GM19324 (cell line): ENCODE measurements at regions not wholly inside any gene's neighbourhood (a gene's known extent, or its start where the extent isn't known, plus 50 kb on each side); places are given as distances from the start of the nearest gene placed in this dataset.
"Not testable (repeated sequence)": the region's sequence is repeated elsewhere in the genome, so short reads cannot be mapped to it uniquely, and the experiment has no call there.

Experiments
- ATAC-seq: cut with Tn5 transposase; IDR thresholded peaks from one replicate; pipeline ENCODE4 v1.9.1; 2021; ENCODE audit warnings: mild to moderate bottlenecking, moderate library complexity; ENCODE audit not compliant: unreplicated experiment, low FRiP score

DNA sequence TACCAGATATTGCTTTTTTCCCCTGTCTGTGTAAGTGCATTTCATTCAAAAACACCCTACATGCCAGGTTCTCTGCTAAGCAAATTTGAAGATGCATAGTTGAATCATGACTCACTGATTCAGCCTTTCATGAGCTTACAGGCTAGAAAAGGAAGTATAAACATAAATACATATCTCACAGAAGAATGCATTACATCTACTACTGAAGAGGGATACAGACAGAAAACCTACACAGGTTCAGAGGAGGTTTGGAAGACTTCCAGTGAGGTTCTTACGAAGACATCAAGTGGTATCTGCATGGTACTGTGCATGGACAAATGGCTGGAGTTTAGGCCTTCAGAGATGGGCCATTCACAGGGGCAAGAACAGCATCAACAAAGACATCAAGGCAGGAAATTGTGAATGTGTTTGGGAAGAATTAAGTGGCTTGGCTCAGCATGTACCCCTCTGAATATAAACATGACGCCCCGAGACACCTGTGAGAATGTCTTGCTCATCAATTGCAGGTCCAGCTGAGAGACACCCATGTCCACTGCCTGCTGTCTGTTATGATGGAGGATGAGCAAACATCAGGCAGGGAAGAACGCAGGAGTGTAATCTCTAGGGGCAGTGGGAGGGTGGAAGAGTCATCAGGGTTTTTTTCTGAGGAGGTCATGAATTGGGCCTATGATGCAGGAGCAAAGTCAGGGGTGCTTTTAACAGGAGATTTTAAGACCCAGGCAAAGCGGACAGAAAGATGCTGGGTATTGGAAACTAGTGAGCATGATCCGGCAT lies 105.1 kb upstream of the GALNT15 start:
- no peak for ATAC-seq

DNA sequence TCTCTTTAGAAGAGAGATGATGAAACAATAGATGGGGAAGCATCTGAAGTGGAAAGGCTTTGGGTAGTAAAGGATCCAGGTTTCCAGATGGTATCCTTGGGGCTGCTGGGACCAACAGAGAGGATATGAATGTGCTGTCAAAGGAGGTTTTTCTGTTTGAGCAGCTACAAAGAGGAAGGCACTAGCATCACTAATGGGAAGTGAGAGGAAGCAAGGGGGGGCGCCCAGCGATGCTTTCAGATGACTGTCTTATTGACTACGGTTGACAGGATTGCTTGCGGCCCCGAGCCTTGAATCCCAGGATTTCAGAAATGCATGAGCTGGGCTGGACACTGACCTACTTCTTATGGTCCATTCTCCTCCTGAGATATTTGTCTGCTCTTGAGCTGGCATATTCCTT lies 103.8 kb upstream of the GALNT15 start:
- no peak for ATAC-seq

DNA sequence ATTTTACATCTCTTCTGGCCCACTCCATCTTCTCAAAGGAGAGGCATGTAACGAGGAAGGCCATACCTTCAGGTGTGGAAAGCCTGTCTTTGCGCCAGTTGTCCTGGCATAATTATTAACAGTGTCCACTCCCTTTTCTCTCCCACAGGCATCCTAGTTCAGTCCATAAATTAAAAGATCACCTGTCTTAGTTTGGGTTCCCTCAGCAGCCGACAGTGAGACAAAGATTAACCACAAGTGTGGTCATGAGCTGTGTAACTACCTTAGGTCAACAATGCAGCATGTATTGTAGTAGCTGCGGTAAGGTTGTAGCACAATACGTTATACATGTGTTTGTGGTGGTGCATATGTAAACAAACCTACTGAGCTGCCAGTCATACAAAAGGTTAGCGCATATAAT lies 103.3 kb upstream of the GALNT15 start:
- no peak for ATAC-seq

DNA sequence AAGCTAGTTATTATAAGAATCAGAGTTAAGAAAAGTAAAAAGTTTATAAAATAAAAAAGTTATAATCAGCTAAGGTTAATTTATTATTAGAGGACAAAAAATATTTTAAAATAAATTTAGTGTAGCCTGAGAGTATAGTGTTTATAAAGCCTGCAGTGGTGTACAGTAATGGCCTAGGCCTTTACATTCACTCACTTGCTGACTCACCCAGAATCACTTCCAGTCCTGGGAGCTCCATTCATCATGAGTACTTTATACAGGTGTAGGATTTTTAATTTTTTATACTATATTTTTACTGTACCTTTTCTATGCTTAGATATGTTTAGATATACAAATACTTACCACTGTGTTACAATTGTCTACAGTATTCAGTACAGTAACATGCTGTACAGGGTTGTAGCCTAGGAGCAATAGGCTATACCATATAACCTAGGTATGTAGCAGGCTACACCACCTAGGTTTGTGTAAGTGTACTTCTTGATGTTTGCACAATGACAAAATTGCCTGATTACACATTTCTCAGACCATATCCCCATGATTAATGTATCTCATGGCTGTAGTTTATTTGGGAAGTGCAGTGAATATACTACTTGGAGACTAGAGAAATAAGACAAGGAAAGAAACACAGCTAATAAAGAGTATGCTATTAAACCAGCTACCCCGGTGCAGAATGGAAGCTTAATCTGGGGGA lies 101.9 kb upstream of the GALNT15 start:
- no peak for ATAC-seq

DNA sequence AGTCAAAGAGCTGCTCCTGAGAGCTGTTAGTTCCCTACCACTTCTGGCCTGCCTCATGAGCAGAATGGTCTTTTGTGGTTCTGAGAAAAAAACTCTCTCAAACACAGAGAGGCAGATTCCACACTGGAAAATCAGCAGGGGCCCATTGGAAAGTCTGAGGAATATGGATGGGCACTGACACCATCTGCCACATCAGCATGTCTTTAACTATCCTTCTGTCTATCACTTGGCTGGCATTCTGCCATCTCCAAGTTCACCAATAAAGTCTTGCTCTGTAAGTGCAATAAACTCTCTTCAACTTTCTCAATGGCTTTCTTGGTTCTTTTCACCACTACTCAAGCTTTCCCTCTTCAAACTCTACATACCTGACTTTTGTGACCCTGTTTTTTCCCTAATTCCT lies 101.3 kb upstream of the GALNT15 start:
- no peak for ATAC-seq

DNA sequence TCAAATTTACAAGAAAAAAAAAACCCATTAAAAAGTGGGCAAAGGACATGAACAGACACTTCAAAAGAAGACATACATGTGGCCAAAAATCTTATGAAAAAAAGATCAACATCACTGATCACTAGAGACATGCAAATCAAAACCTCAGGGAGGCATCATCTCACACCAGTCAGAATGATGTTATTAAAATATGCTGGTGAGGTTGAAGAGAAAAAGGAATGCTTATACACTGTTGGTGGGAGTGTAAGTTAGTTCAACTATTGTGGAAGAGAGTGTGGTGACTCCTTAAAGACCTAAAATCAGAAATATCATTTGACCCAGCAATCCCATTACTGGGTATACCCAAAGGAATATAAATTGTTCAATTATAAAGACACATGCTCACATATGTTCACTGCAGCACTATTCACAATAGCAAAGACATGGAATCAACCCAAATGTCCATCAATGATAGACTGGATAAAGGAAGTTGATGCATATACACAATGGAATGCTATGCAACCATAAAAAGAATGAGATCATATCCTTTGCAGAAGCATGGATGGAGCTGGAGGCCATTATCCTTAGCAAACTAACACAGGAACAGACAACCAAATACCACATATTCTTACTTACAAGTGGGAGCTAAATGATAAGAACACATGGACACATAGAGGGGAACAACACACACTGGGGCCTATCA lies 100.3 kb upstream of the GALNT15 start:
- ATAC-seq = not testable (repeated sequence)

DNA sequence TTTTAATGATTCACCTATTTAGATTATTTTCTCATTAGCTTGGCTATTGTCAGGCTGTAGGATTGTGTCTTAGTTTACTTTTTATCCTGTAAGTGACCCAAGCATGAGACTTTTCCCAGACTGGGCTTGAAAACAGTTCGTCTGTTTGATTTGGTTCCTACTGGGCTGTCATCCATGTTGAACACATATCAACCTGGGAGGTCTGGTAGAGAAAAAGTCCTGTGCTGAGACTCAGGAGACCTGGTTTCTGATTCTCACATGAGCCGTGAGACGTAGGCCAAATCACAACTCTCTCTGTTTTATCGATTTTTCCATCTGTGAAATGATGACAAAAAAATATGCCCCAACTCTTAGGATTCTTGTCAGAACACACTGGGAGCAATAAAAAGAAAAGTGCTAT lies 98.8 kb upstream of the GALNT15 start:
- no peak for ATAC-seq

DNA sequence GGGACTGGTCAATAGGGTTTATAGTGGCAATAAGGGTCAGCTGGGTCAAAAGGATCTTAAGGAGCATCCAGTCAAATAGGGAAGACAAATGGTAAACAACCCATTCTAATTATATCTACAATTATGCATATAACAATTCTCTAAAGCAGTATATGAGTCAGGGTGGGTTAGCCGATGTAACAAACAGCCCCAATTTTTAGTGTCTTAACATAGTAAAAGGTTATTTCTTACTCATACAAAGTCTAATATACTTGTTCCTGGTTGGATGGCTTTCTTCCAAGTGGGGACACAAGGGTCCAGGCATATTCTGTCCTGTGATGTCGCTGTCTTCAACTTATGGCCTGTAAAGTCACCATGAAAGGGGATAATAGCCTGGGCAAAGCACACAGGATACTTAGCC lies 97.9 kb upstream of the GALNT15 start:
- ATAC-seq = no peak

DNA sequence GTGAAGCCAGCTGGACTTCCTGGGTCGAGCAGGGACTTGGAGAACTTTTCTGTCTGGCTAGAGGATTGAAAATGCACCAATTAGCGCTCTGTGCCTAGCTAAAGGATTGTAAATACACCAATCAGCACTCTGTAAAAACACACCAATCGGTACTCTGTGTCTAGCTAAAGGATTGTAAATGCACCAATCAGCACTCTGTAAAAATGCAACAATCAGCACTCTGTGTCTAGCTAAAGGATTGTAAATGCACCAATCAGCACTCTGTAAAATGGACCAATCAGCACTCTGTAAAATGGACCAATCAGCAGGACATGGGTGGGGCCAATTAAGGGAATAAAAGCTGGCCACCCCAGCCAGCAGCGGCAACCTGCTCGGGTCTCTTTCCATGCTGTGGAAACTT lies 97.3 kb upstream of the GALNT15 start:
- not testable (repeated sequence) for ATAC-seq

DNA sequence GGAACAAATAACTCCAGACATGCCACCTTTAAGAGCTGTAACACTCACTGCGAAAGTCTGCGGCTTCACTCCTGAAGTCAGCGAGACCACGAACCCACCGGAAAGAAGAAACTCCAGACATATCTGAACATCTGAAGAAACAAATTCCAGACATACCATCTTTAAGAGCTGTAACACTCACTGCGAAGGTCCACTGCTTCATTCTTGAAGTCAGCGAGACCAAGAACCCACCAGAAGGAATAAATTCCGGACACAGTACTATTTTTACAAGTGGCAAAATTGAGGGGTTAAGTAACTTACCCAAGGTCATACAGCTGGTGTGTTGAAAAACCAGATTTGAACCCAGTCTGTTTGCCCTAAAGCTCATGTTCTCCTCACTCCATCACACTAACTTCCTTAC lies 96.8 kb upstream of the GALNT15 start:
- not testable (repeated sequence) for ATAC-seq

DNA sequence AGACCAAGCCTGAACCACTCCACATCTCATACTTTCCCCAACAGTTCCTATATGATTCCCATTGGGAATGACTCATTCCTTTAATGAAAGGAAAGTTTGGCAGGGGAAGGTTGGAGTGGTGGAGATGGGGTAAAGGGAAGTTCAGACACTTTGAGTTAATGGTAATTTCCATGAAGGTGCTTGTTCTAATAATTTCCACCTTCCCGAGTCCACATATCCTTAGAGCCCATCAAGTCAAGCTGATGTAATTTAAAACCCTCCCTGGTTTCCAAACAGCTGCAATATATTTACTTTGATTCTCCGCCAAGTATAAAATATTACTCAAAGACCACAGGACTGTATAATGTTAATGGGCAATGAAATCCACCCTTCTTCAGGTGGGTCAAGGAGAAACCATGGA lies 95.0 kb upstream of the GALNT15 start:
- ATAC-seq = no peak

DNA sequence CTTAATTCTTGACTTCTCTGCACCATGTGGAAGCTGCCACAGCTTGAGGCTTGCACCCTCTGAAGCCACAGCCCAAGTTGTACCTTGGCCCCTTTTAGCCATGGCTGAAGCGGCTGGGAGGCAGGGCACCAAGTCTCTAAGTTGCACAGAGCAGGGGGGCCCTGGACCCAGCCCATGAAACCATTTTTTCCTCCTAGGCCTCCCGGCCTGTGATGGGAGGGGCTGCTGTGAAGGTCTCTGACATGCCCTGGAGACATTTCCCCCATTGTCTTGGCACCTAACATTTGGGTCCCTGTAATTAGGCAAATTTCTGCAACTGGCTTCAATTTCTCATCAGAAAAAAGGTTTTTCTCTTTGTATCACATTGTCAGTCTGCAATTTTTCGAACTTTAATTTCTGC lies 92.8 kb upstream of the GALNT15 start:
- no peak for ATAC-seq

DNA sequence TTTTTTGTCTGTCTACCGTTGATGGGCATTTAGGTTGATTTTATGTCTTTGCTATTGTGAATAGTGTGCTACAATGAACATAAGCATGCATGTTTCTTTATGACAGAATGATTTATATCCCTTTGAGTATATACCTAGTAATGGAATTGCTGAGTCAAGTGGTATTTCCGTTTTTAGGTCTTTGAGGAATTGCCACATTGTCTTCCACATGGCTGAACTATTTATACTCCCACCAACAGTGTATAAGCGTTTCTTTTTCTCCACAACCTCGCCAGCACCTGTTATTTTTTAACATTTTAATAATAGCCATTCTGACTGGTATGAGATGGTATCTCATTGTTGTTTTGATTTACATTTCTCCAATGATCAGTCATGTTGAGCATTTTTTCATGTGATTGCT lies 89.6 kb upstream of the GALNT15 start:
- no peak for ATAC-seq

DNA sequence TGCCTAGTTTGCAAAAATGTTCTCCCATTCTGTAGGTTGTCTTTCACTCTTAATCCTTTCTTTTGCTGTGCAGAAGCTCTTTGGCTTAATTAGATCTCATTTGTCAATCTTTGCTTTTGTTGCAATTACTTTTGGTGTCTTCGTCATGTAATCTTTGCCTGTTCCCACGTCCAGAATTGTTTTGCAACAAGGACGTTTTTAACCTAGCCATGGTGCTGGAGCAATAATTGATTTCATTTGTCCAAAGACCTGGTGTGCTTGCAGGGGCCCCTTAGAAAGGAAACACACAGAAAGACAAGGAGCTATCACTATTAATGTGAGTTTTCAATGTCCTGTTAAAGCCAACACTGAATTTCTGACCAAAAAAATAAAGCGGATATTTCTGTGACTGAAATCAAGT lies 89.1 kb upstream of the GALNT15 start:
- ATAC-seq = no peak

DNA sequence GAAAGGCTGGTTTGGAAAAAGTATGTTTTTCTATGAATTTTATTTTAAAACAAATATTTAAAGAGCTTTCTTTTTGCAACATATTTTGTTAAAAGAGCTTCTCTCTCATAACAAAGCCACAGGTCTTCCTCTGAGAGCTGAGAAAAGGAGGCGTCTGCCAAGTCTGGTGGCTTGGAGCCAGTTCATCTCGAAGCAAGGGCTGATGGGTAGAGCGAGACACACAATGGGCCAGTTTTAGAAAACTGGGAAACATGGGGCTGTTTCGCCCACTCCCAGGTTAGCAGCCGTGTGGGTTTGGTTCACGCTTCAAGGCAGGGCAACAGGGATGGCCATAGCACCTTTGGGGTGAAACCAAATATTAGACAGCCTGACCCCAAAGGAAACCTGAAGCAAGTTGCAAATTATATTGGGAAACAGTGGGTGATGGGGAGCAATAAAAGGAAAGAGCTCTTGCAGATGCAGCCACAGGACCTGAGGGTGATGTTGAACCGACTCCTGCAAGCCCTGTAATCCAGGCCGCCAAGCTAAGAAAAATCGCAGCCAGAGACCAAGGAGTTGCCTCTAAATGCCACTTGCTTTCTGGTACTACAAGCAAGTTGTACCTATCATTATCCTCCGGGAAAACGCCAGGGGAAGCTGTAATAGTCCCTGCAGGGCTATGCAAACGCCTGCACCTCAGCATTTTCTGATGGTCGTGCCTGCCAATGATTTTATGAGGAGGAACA lies 88.4 kb upstream of the GALNT15 start:
- ATAC-seq = no peak

DNA sequence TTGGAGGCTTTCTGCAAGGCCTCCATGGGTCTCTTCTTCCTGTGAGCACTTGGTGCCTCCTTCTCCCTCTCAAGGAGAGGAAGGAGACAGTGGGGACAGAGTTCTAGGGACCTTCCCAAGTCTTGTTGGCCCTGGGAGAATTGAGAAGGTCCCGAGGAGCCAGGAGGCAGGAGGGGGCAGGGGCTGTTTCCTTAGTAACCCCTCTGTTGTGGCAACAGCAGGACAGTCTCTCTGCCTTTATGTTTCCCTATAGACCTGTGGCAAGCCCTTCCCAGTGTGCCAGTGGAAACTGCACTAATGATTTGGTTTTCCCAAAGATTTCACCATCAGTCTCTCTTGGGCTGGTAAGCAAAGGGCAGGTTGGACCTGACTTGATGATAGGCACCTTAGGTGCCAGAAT lies 87.8 kb upstream of the GALNT15 start:
- ATAC-seq = no peak

DNA sequence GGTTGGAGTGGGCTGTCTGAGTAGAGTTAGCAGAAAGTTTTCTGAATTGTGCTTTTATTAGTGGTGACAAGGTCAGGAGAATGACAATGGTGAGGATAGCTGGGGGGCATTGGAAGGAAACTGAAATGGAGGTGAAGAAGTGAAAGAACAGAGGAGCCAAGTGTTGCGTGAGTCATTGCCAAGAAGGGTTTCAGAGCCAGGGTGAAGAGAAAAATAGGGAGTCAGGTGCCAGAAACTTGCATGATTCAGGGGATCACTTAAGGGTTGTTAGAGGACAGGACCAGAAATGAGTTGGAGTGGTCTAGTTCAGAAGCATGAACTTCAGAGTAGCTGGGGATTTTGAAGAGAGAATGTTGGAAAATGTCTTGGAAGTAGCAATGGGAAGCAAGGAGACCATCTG lies 86.0 kb upstream of the GALNT15 start:
- no peak for ATAC-seq

DNA sequence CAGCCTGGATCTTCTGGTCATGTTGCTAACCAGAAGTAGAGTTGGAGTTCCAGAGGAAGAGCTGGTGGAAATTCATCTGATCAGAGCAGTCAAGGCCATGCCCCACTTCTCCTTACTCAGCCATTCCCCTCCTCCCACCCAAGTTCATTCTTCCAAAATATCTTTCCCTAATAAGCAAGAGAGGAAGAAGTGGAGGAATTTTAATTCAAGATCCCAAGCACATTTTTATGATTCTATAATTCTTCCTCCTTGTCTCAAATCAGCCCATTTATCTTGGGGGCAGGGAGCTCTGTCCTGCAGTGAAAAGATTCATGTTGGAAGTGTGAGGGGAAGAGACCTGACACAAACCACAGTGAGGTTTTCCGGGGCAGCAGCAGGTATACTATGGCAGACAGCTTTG lies 85.0 kb upstream of the GALNT15 start:
- no peak for ATAC-seq

DNA sequence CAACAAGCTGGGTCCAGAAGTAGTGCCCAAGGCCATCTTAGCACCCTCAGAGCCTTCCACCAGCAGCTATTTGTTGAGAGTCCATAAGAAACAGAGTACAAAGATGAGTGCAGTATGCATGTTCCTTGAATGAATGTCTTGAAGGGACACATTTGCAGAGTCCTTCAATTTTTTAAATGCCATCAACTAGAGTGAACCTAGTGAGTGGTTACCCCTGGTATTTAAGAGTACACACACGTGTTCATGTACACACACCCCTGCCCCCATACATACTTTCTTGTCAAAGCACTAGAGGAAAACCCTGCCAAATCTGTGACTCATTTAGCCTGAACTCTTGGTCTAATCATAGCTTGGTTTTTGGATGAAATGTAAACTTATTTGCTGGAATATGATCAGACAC lies 84.5 kb upstream of the GALNT15 start:
- no peak for ATAC-seq

DNA sequence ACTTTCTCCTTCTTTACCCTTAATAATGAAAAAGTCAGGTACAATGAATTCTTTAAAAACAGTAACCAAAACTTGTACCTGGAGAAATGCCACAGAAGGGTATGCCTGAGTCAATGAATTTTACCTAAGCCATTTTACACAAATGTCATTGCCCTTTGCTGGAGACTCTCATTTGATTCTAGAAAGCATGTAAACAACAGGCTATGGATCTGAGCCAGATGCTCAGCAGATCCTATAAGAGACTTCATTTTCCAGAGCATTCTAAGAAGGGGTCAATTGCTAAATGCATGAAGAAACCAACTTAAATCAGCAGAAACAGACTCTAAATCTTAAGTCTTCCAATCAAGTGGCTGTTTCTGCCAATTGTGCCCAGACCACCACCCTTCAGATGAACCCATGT lies 83.8 kb upstream of the GALNT15 start:
- no peak for ATAC-seq

DNA sequence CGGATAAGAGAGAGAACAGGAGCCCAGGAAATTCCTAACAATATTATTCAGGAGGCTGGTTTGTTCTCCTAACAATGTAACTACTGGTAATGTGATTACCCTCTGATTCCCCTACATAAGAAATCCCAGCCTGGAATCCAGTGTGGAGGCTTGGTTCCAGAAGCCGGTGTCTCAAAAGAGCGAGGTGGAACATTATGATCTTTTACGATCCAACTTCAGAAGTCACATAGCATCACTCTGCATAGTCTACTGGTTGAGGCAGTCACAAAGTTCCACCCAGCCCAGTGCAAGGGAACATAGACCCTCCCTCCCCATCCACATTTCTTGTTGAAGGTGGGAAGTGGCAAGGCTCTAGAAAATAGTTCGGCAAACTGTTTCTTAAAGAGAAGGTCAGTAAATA lies 81.6 kb upstream of the GALNT15 start:
- ATAC-seq = no peak
